Left ventricle myocardium superior (tissue), 1 donor: ENCODE measurements at regions not wholly inside any gene's neighbourhood (a gene's known extent, or its start where the extent isn't known, plus 50 kb on each side); places are given as distances from the start of the nearest gene placed in this dataset.

ENCODE experiments used
- ATAC-seq: fragments of 200-7000 bp; cut with Tn5 transposase; one replicate; pipeline ENCODE4 v1.9.1; 2020; ENCODE audit warnings: mild to moderate bottlenecking, moderate library complexity
- DNase-seq: peaks from one replicate; pipeline ENCODE4 v3.0.0-alpha.2; 2020
- intact Hi-C: fragments of 100-400 bp; cut with micrococcal nuclease; formaldehyde crosslinking; loops from one replicate; pipeline ENCODE4 v1.11.0; 2022
- donor health status: DM: no; HTN: yes; CAD: no; lungs with severe emphysema.

- ATAC-seq (no peak), DNase-seq (no peak)
- intact Hi-C loops, result no loop called here
Measured at GRCh38 chr4:124790471-124790870, 77.9 kb upstream of the ANKRD50 start.

DNA sequence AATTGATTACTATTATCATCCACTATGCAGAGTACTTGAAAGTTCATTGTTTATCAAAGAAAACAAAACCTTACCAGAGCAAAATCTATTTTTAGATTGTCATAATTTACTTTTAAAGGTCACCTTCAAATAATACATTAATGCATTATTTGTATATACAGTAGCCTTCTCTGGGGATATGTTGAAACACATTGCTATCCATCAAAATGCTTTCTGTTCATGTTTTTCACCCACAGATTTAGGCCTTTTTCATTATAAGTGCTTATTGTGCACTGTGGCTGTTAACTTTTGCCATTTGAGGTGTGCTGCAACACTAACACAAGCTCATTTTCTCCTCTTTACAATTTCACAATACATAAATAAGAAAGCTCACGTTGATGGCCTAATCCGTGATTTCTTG, 74.1 kb upstream of the ANKRD50 start:
- ATAC-seq, result no peak
- no peak for DNase-seq
- intact Hi-C loops, result no loop called here

- intact Hi-C loops, result no loop called here
- ATAC-seq, result no peak
Measured at GRCh38 chr4:124785645-124786044, 73.1 kb upstream of the ANKRD50 start.

DNA sequence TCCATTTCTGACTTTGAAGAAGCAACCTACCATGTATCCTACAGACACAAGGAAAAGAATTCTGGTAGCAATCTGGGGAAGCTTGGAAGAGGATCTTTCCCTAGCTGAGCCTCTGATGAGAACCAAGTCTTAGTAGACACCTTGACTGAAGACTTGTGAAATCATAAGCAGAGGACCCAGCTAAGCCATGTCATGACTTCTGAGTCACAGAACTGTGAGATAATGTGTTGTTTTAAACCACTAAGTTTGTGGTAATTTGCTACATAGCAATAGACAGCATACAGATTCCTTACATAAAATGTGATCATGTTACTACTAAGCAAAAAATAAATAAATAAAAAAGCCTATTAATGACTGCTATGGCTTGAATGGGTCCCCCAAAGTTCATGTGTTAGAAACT, 71.3 kb upstream of the ANKRD50 start:
- ATAC-seq (no peak), DNase-seq (no peak)
- intact Hi-C loops, result no loop called here

More at GRCh38 chr4:124785645-124786044, 73.1 kb upstream of the ANKRD50 start:
- no peak for DNase-seq

DNA sequence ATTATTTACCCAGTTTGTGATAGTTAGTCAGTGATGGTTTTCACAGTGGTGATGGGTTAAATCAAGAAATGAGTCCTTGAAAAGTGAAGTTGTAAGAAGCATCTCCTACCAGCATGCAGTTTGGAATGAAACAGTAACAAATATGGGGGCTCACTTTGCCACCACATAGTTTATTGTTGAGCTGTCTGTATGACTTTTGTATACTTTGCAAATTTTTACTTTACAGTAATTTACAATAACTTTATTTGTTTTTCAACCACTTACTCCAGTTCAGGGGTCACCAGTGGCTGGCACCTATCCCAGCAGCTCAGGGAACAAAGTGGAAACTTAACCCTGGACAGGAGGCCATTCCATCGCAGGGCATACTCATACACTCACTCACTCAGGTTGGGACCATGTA, 64.5 kb upstream of the ANKRD50 start:
- DNase-seq (no peak), ATAC-seq (no peak)
- intact Hi-C loops, result no loop called here

GRCh38 chr4:124768596-124769365, 56.2 kb upstream of the ANKRD50 start:
- intact Hi-C loops, result no loop called here
- ATAC-seq (no peak), DNase-seq (no peak)

DNA sequence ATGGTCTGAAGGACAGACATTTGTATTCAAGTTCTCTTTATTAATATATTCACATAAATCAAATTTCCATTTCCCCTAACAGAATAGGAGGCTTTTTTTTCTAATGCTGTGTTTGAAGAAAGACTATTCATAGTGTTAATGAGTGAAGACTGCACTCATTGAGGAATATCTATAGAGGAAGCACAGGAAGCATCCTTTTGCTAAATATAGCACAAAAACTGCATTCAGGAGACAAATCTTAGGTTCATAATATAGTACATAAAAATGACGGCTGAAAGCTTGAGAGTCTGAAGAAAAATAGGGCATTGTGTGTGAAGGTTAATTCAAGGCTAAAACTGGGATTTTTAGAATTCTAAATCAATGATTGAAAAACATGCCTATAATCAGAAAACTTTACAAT, 50.4 kb upstream of the ANKRD50 start:
- DNase-seq, result no peak
- ATAC-seq, result no peak
- intact Hi-C loops, result no loop called here
